ENCODE measurements at regions not wholly inside any gene's neighbourhood (a gene's known extent, or its start where the extent isn't known, plus 50 kb on each side); places are given as distances from the start of the nearest gene placed in this dataset.
A peak's percentile ranks its signal among the peaks of the same experiment; 100 is the strongest.

- POLR2A ChIA-PET (ENCODE audit: partially characterized antibody) = no interaction called here
Observed at GRCh38 chr16:73210084-73210483, 162.2 kb upstream of the ZFHX3 start.

More at GRCh38 chr16:73210084-73210483, 162.2 kb upstream of the ZFHX3 start:
- Histone ChIP-seq H3K23me2 (ENCODE audit: low read depth, low read length) (no peaks in the 10 kb centered on the region), H3K79me1 (ENCODE audit: low read depth, low read length) (no peaks in the 10 kb centered on the region), H2AK5ac (ENCODE audit: low read depth, low read length) (no peak overlapping the region), H3K4ac (replicated peaks; ENCODE audit: insufficient read length, low read depth, low read length) (no peak overlapping the region), H3K9me3 (ENCODE audit: insufficient read depth in 2 of 2, low read depth in 1 of 2, low read length in 1 of 2) (no peaks in the 10 kb centered on the region), H3K14ac (ENCODE audit: insufficient read length) (no peak overlapping the region), H3K4me1 (replicated peaks in 1 of 4; ENCODE audit: control insufficient read depth in 3 of 4, insufficient read depth in 4 of 4, low read length in 3 of 4) (peaks cover 0 to 9% (median 3%) of the 10 kb centered on the region in 4 experiments; a peak in 3 of 7 replicates), H3K27me3 (replicated peaks in 1 of 4; ENCODE audit: control insufficient read depth in 3 of 4, extremely low read depth in 1 of 4, insufficient read depth in 3 of 4, low read length in 3 of 4) (no peaks in the 10 kb centered on the region; a peak in 1 of 7 replicates), H3K23ac (ENCODE audit: insufficient read length) (no peak overlapping the region), H4K20me1 (replicated peaks in 1 of 2; ENCODE audit: control insufficient read depth in 1 of 2, insufficient read depth in 2 of 2, low read length in 2 of 2) (no peaks in the 10 kb centered on the region), H2BK20ac (ENCODE audit: low read length) (no peak overlapping the region), H4K91ac (replicated peaks; ENCODE audit: insufficient read length, low read length) (no peak overlapping the region), H2AFZ (ENCODE audit: low read length) (no peak overlapping the region), H3K27ac (ENCODE audit: low read depth, low read length) (no peak overlapping the region), H2BK5ac (ENCODE audit: low read depth, low read length) (no peak overlapping the region), H3K4me2 (ENCODE audit: insufficient read depth in 1 of 2, low read depth in 2 of 2, low read length in 2 of 2) (no peak overlapping the region), H3K36me3 (ENCODE audit: control insufficient read depth in 2 of 4, insufficient read depth in 4 of 4, low read length in 3 of 4) (no peaks in the 10 kb centered on the region), H2BK120ac (replicated peaks; ENCODE audit: low read depth, low read length) (no peak overlapping the region), H4K5ac (ENCODE audit: insufficient read length, low read depth, low read length) (no peak overlapping the region), H3K79me2 (ENCODE audit: control insufficient read depth in 1 of 2, insufficient read depth in 2 of 2, low read length in 2 of 2) (no peaks in the 10 kb centered on the region), H3K56ac (replicated peaks; ENCODE audit: insufficient read length, low read depth, low read length) (no peak overlapping the region), H3K4me3 (ENCODE audit: extremely low read depth in 1 of 4, insufficient read depth in 2 of 4, low read depth in 3 of 4, low read length in 4 of 4) (no peak overlapping the region), H4K8ac (ENCODE audit: extremely low read depth, insufficient read depth, low read length) (no peak overlapping the region), H3K18ac (ENCODE audit: extremely low read depth, low read length) (no peak overlapping the region), H3K9ac (replicated peaks in 1 of 4; ENCODE audit: extremely low read depth in 1 of 4, low read depth in 3 of 4, low read length in 3 of 4) (no peak overlapping the region), H2BK15ac (ENCODE audit: low read length) (no peak overlapping the region), H2BK12ac (ENCODE audit: low read depth, low read length) (no peak overlapping the region)
- CTCF ChIA-PET (ENCODE audit: partially characterized antibody) = interaction anchor here (0.6 to 0.8 kb wide), 2 partner anchors 9 to 25 kb away, joined by 3 read pairs; no protein-coding TSS in a partner anchor
- TF ChIP-seq MAFK (IDR thresholded peaks at IDR 0.05; ENCODE audit: low read depth, low read length) (peak; percentile 50; the same call in 1 of the 2 replicates), SIRT6 (IDR thresholded peaks at IDR 0.05; ENCODE audit: low read length) (no peak)
- 77% methylated on average over 4 of the region's 4 CpGs; no CpG with 5 or more reads in 1 of the 2 experiments for WGBS, 2 experiments (ENCODE audit: extremely low coverage in 1 of 2, insufficient coverage in 1 of 2, insufficient read length in 1 of 2, insufficient replicate concordance in 2 of 2, low coverage in 1 of 2, low lambda C conversion rate in 2 of 2, missing lambda C conversion rate in 1 of 2)
- FAIRE-seq (no peak), DNase-seq (ENCODE audit: low read depth in 1 of 2, low spot score in 2 of 2) (no peak)

Data from H1 (cell line).